H7 (cell line): ENCODE measurements at regions not wholly inside any gene's neighbourhood (a gene's known extent, or its start where the extent isn't known, plus 50 kb on each side); places are given as distances from the start of the nearest gene placed in this dataset.

Experiments
- DNase-seq: peaks from one replicate; pipeline ENCODE4 v3.0.0; 2012
- H3K27me3 ChIP-seq: 2 replicates; pipeline ENCODE4 v1.6.0; 2011; ENCODE audit warnings: mild to moderate bottlenecking, low read length; ENCODE audit not compliant: control insufficient read depth, insufficient read depth
- H3K36me3 ChIP-seq: replicated peaks from 2 replicates; pipeline ENCODE4 v1.5.1; 2011; ENCODE audit warnings: low read length; ENCODE audit not compliant: control insufficient read depth, insufficient read depth
- H3K4me3 ChIP-seq: 2 replicates; pipeline ENCODE4 v1.5.1; 2011; ENCODE audit warnings: low read depth, mild to moderate bottlenecking, control low read depth, low read length, moderate library complexity; ENCODE audit not compliant: insufficient read depth

- no peaks in the 10 kb centered on the region for H3K36me3 ChIP-seq
- no peak overlapping the region for H3K4me3 ChIP-seq
- H3K27me3 ChIP-seq: no peaks in the 10 kb centered on the region
- no peak for DNase-seq
These were observed 174.1 kb upstream of the RFX3 start for GRCh38 chr9:3699883-3700282.

GRCh38 chr9:3698531-3698930 lies 172.7 kb upstream of the RFX3 start:
- no peak overlapping the region for H3K4me3 ChIP-seq
- H3K36me3 ChIP-seq: no peaks in the 10 kb centered on the region
- H3K27me3 ChIP-seq: no peaks in the 10 kb centered on the region
- no peak for DNase-seq

DNA sequence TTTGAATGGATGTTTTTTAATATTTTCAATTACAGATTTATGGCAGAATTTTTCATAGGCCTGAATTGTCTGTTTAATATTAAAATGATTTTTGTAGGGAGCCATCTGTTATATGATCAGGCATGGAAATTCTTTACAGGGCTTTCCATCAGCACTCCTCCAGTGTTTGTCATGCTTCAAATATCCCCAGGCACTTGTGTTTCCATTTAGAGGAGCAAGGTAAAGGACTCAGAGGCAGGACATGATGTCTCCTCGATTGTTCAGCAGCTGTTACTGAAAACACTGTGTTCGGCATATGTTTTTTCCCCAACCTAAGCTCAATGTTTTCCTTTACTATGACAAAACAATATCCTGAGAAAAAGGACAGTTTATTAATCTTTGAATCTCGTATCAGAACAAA lies 172.3 kb upstream of the RFX3 start:
- no peaks in the 10 kb centered on the region for H3K36me3 ChIP-seq
- no peak overlapping the region for H3K4me3 ChIP-seq
- no peaks in the 10 kb centered on the region for H3K27me3 ChIP-seq
- DNase-seq: no peak

- Histone ChIP-seq H3K27me3 (no peaks in the 10 kb centered on the region), H3K36me3 (no peaks in the 10 kb centered on the region), H3K4me3 (no peak overlapping the region)
- DNase-seq: peak; percentile 11
These were observed 170.6 kb upstream of the RFX3 start for GRCh38 chr9:3696368-3696767.

GRCh38 chr9:3692606-3693005 lies 166.8 kb upstream of the RFX3 start:
- Histone ChIP-seq H3K36me3 (no peaks in the 10 kb centered on the region), H3K27me3 (no peaks in the 10 kb centered on the region), H3K4me3 (no peak overlapping the region)
- DNase-seq: no peak

DNA sequence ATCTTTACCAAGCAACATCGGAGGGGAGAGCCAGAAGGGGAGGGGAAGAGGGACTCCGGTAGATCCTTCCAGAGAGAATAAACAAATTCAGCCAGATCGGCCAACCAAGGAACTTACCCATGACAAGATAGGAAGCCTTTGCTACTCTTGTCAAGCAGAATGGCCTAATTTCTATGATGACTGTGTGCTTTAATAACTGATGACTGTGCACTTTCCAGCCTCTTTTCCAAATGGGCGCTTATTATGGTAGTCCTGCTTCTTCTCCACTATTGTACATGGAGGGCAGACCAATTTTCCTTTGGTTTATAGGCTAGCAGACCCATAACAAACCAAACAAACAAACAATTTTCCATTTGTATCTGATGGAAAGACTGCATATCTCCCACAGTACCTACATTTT lies 163.8 kb upstream of the RFX3 start:
- H3K27me3 ChIP-seq: no peaks in the 10 kb centered on the region
- no peaks in the 10 kb centered on the region for H3K36me3 ChIP-seq
- DNase-seq: no peak
- H3K4me3 ChIP-seq: no peak overlapping the region

DNA sequence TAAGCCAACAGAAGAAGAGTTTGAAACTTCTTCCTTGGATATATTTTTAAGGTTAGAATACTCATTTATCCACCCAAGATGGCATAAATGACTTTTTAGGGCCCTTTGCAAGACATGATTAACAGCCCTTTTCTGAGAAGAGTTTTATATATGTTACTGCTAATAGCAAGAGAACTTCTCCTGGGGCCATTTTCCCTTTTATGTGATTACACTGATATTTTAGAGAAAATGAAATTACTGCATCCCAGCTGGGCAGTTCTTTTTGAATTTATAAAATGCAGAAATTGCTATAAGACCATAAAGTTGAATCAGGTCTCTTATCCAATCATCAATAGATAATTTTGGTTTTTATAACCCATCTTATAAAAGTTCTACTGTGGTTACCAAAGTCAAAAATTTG lies 161.3 kb upstream of the RFX3 start:
- DNase-seq: no peak
- Histone ChIP-seq H3K27me3 (no peaks in the 10 kb centered on the region), H3K4me3 (no peak overlapping the region), H3K36me3 (no peaks in the 10 kb centered on the region)

DNA sequence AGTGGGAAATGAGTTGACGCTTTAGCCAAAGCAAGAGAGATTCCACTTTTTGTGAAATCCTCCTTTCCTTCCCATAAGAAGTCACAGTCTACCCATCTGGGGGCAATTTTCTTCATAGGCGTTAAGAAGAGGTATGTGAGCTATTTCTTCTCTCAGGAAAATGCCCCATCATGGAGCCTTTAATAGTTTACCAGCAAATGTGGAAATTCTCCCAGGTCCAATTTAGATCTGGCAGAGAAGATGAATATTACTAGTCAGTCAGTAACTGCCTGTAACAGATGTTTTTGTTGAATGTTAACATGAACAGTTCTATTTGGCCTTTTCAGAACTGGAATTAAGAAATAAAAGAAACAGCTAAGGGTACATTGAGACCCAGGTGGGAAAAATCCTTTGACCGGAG lies 156.4 kb upstream of the RFX3 start:
- DNase-seq: no peak
- H3K27me3 ChIP-seq: no peaks in the 10 kb centered on the region

GRCh38 chr9:3677541-3677940 lies 151.7 kb upstream of the RFX3 start:
- DNase-seq: no peak
- Histone ChIP-seq H3K4me3 (no peak overlapping the region), H3K27me3 (no peaks in the 10 kb centered on the region), H3K36me3 (no peaks in the 10 kb centered on the region)

More for the DNA sequence above, 156.4 kb upstream of the RFX3 start:
- Histone ChIP-seq H3K4me3 (no peak overlapping the region), H3K36me3 (no peaks in the 10 kb centered on the region)

GRCh38 chr9:3676766-3677165 lies 151.0 kb upstream of the RFX3 start:
- no peaks in the 10 kb centered on the region for H3K36me3 ChIP-seq
- no peaks in the 10 kb centered on the region for H3K27me3 ChIP-seq
- H3K4me3 ChIP-seq: no peak overlapping the region
- DNase-seq: no peak

GRCh38 chr9:3675946-3676345 lies 150.1 kb upstream of the RFX3 start:
- no peak for DNase-seq
- Histone ChIP-seq H3K27me3 (no peaks in the 10 kb centered on the region), H3K36me3 (no peaks in the 10 kb centered on the region), H3K4me3 (no peak overlapping the region)

DNA sequence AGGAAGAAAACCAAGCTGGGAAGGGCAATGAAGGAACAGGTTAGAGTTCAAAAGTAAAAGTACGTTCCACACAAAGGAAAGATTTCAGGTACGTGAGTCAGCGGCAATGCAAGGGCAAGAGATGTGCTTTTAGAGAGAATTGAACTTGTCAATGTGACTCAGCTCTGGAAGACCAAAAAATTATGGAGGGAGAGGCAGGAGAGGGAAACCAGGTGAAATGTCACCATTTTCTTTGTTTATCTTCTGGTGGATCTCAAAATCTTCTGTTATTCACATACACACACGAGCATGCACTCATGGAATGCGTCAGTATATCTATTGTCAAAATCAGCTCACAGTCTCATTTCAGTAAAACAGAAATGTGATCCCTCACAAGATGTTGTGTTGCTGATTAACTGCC lies 148.8 kb upstream of the RFX3 start:
- no peaks in the 10 kb centered on the region for H3K27me3 ChIP-seq
- no peak for DNase-seq
- no peak overlapping the region for H3K4me3 ChIP-seq

DNA sequence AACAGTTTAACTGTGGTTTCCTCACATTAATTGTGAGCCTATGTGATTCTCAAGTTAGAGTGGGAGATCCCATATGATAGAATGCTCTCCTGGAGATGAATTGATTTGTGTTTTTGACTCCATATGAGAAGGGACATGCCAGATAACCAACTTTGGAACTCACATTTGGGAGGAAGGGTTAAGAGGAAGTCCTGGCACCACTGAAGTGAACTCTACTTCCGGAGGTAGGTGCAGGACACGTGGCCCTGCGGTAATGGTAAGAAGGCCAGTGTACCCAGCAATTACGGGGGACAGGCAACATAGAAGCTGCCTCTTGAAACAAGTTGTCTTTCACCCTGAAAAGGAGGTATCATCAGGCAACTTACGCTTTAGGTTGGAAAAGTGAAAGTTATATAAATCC lies 146.6 kb upstream of the RFX3 start:
- Histone ChIP-seq H3K4me3 (no peak overlapping the region), H3K27me3 (no peaks in the 10 kb centered on the region), H3K36me3 (no peaks in the 10 kb centered on the region)
- no peak for DNase-seq

More for the DNA sequence above, 148.8 kb upstream of the RFX3 start:
- H3K36me3 ChIP-seq: no peaks in the 10 kb centered on the region

- no peak overlapping the region for H3K4me3 ChIP-seq
- no peaks in the 10 kb centered on the region for H3K27me3 ChIP-seq
- no peak for DNase-seq
- no peaks in the 10 kb centered on the region for H3K36me3 ChIP-seq
These were observed 138.2 kb upstream of the RFX3 start for GRCh38 chr9:3664044-3664443.

DNA sequence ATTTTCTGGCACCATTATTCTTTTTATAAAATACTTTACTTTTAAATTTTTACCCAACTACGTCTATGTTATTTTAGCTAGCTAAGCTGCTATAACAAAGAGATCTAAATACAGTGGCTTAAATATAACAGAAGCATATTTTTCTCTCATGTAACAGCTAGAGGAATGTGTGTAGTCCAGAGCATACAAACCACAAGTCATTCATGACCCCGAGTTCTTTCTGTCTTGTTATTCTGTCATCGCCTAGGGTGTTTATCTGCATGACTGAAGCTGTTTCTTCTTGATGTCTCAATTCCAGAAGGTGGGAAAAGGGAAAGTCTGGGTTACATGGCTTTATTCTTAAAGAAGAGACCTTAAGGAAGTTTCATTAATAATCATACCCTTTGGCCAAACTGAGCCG lies 136.9 kb upstream of the RFX3 start:
- H3K4me3 ChIP-seq: no peak overlapping the region
- DNase-seq: no peak
- no peaks in the 10 kb centered on the region for H3K36me3 ChIP-seq
- H3K27me3 ChIP-seq: no peaks in the 10 kb centered on the region

GRCh38 chr9:3660936-3661335 lies 135.1 kb upstream of the RFX3 start:
- H3K27me3 ChIP-seq: no peaks in the 10 kb centered on the region
- no peaks in the 10 kb centered on the region for H3K36me3 ChIP-seq
- no peak overlapping the region for H3K4me3 ChIP-seq
- DNase-seq: no peak
